ENCODE measurements at regions not wholly inside any gene's neighbourhood (a gene's known extent, or its start where the extent isn't known, plus 50 kb on each side); places are given as distances from the start of the nearest gene placed in this dataset.

GRCh38 chr13:59546178-59546577, 617.5 kb downstream of the DIAPH3 start:
- TF ChIP-seq CTCF (IDR thresholded peaks at IDR 0.05) (no peak), POLR2A (IDR thresholded peaks at IDR 0.05) (no peak)

Measured in Peyer's patch (tissue), 4 donors.